GM23338 (cell line): ENCODE measurements at regions not wholly inside any gene's neighbourhood (a gene's known extent, or its start where the extent isn't known, plus 50 kb on each side); places are given as distances from the start of the nearest gene placed in this dataset.

ENCODE experiments used
- ATAC-seq: fragments of 200-7000 bp; cut with Tn5 transposase; 3 replicates; pipeline ENCODE4 v1.9.1; 2020
- DNase-seq: peaks from one replicate; pipeline ENCODE4 v3.0.0-alpha.2; 2015; ENCODE audit warnings: low spot score
- H2AFZ ChIP-seq: fragments of 200-600 bp; sonication (generic); 2 replicates; pipeline ENCODE4 v1.8.0; 2016; ENCODE audit warnings: antibody characterized with exemption, mild to moderate bottlenecking, moderate library complexity
- H3F3A ChIP-seq: fragments of 200-600 bp; sonication (generic); replicated peaks from 2 replicates; pipeline ENCODE4 v1.8.0; 2017; ENCODE audit warnings: antibody characterized with exemption, mixed run types, low read depth
- H3K27ac ChIP-seq: fragments of 200-600 bp; sonication (generic); 2 replicates; pipeline ENCODE4 v1.6.1; 2016; ENCODE audit warnings: low read depth
- H3K27me3 ChIP-seq: fragments of 200-600 bp; sonication (generic); 2 replicates; pipeline ENCODE4 v1.8.0; 2016; ENCODE audit warnings: mild to moderate bottlenecking, mixed run types, moderate library complexity; ENCODE audit not compliant: insufficient read depth
- H3K36me3 ChIP-seq: fragments of 200-600 bp; sonication (generic); 2 replicates; pipeline ENCODE4 v1.8.0; 2016; ENCODE audit warnings: mild to moderate bottlenecking; ENCODE audit not compliant: insufficient read depth
- H3K4me1 ChIP-seq: fragments of 200-600 bp; sonication (generic); 2 replicates; pipeline ENCODE4 v1.8.0; 2016; ENCODE audit warnings: mild to moderate bottlenecking, moderate library complexity; ENCODE audit not compliant: insufficient read depth
- H3K4me2 ChIP-seq: fragments of 200-600 bp; sonication (generic); 2 replicates; pipeline ENCODE4 v1.7.1; 2017; ENCODE audit warnings: mixed run types
- H3K4me3 ChIP-seq: fragments of 200-600 bp; sonication (generic); 2 replicates; pipeline ENCODE4 v1.6.1; 2016; ENCODE audit warnings: mixed run types
- H3K79me2 ChIP-seq: fragments of 200-600 bp; sonication (generic); replicated peaks from 2 replicates; pipeline ENCODE4 v1.8.0; 2017; ENCODE audit warnings: mild to moderate bottlenecking; ENCODE audit not compliant: insufficient read depth
- H3K9me2 ChIP-seq: fragments of 200-600 bp; sonication (generic); 2 replicates; pipeline ENCODE4 v1.8.0; 2017; ENCODE audit not compliant: insufficient read depth
- H4K20me1 ChIP-seq: fragments of 200-600 bp; sonication (generic); replicated peaks from 2 replicates; pipeline ENCODE4 v1.8.0; 2017; ENCODE audit warnings: mild to moderate bottlenecking; ENCODE audit not compliant: insufficient read depth
- H3K27ac Mint-ChIP-seq: 2 replicates; pipeline ENCODE4 v1.8.0; 2020; ENCODE audit warnings: inconsistent platforms, mild to moderate bottlenecking, moderate library complexity, mixed read lengths
- H3K27me3 Mint-ChIP-seq: 3 replicates; pipeline ENCODE4 v1.8.0; 2022; ENCODE audit warnings: low read depth, mild to moderate bottlenecking, moderate library complexity, mixed read lengths, inconsistent platforms; ENCODE audit not compliant: insufficient read depth, poor library complexity
- H3K36me3 Mint-ChIP-seq: 3 replicates; pipeline ENCODE4 v1.8.0; 2021; ENCODE audit warnings: low read depth, mild to moderate bottlenecking, inconsistent platforms, moderate library complexity, mixed read lengths
- H3K4me1 Mint-ChIP-seq: 3 replicates; pipeline ENCODE4 v1.8.0; 2020; ENCODE audit warnings: mild to moderate bottlenecking, inconsistent platforms, mixed read lengths
- H3K4me3 Mint-ChIP-seq: 3 replicates; pipeline ENCODE4 v1.8.0; 2021; ENCODE audit warnings: moderate library complexity, mild to moderate bottlenecking, inconsistent platforms, mixed read lengths
- H3K9me3 Mint-ChIP-seq: 3 replicates; pipeline ENCODE4 v1.8.0; 2020; ENCODE audit warnings: moderate library complexity, mild to moderate bottlenecking, inconsistent platforms, mixed read lengths
- CREB1 ChIP-seq: fragments of 250-450 bp; sonication (Bioruptor Pico); IDR thresholded peaks from 2 replicates; pipeline ENCODE4 v1.5.0; 2020; ENCODE audit warnings: low read depth, mild to moderate bottlenecking, moderate library complexity
- EZH2 ChIP-seq: fragments of 200-600 bp; sonication (generic); IDR thresholded peaks from one replicate; pipeline ENCODE4 v1.8.0; 2017; ENCODE audit warnings: antibody characterized with exemption, mild to moderate bottlenecking, low read depth; ENCODE audit not compliant: unreplicated experiment
- EZH2phosphoT487 ChIP-seq: fragments of 200-600 bp; sonication (generic); IDR thresholded peaks from one replicate; pipeline ENCODE4 v1.8.1; 2018; ENCODE audit warnings: antibody characterized with exemption; ENCODE audit not compliant: unreplicated experiment
- NANOG ChIP-seq: IDR thresholded peaks from 2 replicates; pipeline ENCODE4 v1.6.1; 2016; ENCODE audit warnings: antibody characterized with exemption, borderline replicate concordance
- POLR2AphosphoS5 ChIP-seq: IDR thresholded peaks from 2 replicates; pipeline ENCODE4 v1.6.1; 2016; ENCODE audit warnings: antibody characterized with exemption, low read depth
- STAT1 ChIP-seq: IDR thresholded peaks from one replicate; pipeline ENCODE4 v1.6.1; 2016; ENCODE audit warnings: antibody characterized with exemption; ENCODE audit not compliant: unreplicated experiment
- ZNF114 ChIP-seq: fragments of 250-450 bp; sonication (Bioruptor Pico); IDR thresholded peaks from 2 replicates; pipeline ENCODE4 v1.5.0; 2020; ENCODE audit warnings: mild to moderate bottlenecking, moderate library complexity
- ZNF331 ChIP-seq: fragments of 250-450 bp; sonication (Bioruptor Pico); IDR thresholded peaks from 2 replicates; pipeline ENCODE4 v1.5.0; 2020; ENCODE audit warnings: low read depth, mild to moderate bottlenecking, moderate library complexity
- TF ChIP-seq, protein P1 (sequence below), 2 experiments: fragments of 200-600 bp in 1 of 2; sonication (generic) in 1 of 2; conservative IDR thresholded peaks; 2 replicates each; pipeline versions ENCODE4 v1.5.1 to v1.6.1; 2016 to 2017; ENCODE audit warnings: antibody characterized with exemption in 2 of 2, low read depth in 2 of 2, mild to moderate bottlenecking in 2 of 2, moderate library complexity in 1 of 2
- TF ChIP-seq, protein P2 (sequence below): IDR thresholded peaks from one replicate; pipeline ENCODE4 v1.6.1; 2018; ENCODE audit warnings: antibody characterized with exemption; ENCODE audit not compliant: unreplicated experiment
- TF ChIP-seq, protein P3 (sequence below): fragments of 250-450 bp; sonication (Bioruptor Pico); IDR thresholded peaks from 2 replicates; pipeline ENCODE4 v1.5.0; 2020; ENCODE audit warnings: mild to moderate bottlenecking, moderate library complexity
- TF ChIP-seq, protein P4 (sequence below): IDR thresholded peaks from 2 replicates; pipeline ENCODE4 v1.6.1; 2016; ENCODE audit warnings: antibody characterized with exemption

DNA sequence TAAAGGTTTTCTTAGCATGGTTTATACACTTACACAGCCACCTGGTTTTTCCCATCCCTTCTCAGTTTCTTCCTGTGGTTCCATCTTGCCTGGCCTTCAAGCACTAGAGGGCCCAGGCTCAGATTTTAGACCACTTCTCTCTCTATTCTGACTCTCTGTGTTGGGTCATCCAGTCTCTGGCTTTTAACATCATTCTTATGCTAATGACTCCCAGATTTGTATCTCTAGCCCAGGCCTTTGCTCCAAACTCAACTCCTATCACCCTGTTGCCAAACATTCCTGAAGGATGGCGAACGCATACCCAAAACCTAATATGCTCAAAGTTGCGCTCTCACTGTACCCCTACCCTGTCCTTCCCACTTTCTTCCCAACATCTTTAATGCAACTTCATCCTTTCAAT is 135.1 kb downstream of the SPATA19 start:
- no peak for DNase-seq
- Histone ChIP-seq H3K27me3 (peaks cover 5% of the 10 kb centered on the region), H3K4me2 (no peak overlapping the region), H4K20me1 (no peaks in the 10 kb centered on the region), H3K79me2 (no peaks in the 10 kb centered on the region), H3K9me2 (peaks cover 15% of the 10 kb centered on the region), H3K4me1 (peaks cover 30% of the 10 kb centered on the region), H3F3A (no peaks in the 10 kb centered on the region), H2AFZ (no peak overlapping the region), H3K4me3 (no peak overlapping the region), H3K36me3 (no peaks in the 10 kb centered on the region), H3K27ac (no peak overlapping the region)
- H3K27me3 Mint-ChIP-seq, result peaks cover 15% of the 10 kb centered on the region
- H3K9me3 Mint-ChIP-seq, result no peaks in the 10 kb centered on the region
- no peaks in the 10 kb centered on the region for H3K36me3 Mint-ChIP-seq
- H3K27ac Mint-ChIP-seq, result no peak overlapping the region
- peaks cover 18% of the 10 kb centered on the region for H3K4me1 Mint-ChIP-seq
- ATAC-seq, result no peak
- TF ChIP-seq STAT1 (no peak), ZNF331 (CRISPR knock-in tag) (no peak), ZNF114 (CRISPR knock-in tag) (no peak), EZH2 (no peak), POLR2AphosphoS5 (no peak), CREB1 (CRISPR knock-in tag) (no peak), EZH2phosphoT487 (no peak), NANOG (no peak)
- TF ChIP-seq, protein P1, sequence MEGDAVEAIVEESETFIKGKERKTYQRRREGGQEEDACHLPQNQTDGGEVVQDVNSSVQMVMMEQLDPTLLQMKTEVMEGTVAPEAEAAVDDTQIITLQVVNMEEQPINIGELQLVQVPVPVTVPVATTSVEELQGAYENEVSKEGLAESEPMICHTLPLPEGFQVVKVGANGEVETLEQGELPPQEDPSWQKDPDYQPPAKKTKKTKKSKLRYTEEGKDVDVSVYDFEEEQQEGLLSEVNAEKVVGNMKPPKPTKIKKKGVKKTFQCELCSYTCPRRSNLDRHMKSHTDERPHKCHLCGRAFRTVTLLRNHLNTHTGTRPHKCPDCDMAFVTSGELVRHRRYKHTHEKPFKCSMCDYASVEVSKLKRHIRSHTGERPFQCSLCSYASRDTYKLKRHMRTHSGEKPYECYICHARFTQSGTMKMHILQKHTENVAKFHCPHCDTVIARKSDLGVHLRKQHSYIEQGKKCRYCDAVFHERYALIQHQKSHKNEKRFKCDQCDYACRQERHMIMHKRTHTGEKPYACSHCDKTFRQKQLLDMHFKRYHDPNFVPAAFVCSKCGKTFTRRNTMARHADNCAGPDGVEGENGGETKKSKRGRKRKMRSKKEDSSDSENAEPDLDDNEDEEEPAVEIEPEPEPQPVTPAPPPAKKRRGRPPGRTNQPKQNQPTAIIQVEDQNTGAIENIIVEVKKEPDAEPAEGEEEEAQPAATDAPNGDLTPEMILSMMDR (conservative IDR thresholded peaks at IDR 0.05; ENCODE audit: low read depth in 2 of 2), result no peak
- TF ChIP-seq, protein P2, sequence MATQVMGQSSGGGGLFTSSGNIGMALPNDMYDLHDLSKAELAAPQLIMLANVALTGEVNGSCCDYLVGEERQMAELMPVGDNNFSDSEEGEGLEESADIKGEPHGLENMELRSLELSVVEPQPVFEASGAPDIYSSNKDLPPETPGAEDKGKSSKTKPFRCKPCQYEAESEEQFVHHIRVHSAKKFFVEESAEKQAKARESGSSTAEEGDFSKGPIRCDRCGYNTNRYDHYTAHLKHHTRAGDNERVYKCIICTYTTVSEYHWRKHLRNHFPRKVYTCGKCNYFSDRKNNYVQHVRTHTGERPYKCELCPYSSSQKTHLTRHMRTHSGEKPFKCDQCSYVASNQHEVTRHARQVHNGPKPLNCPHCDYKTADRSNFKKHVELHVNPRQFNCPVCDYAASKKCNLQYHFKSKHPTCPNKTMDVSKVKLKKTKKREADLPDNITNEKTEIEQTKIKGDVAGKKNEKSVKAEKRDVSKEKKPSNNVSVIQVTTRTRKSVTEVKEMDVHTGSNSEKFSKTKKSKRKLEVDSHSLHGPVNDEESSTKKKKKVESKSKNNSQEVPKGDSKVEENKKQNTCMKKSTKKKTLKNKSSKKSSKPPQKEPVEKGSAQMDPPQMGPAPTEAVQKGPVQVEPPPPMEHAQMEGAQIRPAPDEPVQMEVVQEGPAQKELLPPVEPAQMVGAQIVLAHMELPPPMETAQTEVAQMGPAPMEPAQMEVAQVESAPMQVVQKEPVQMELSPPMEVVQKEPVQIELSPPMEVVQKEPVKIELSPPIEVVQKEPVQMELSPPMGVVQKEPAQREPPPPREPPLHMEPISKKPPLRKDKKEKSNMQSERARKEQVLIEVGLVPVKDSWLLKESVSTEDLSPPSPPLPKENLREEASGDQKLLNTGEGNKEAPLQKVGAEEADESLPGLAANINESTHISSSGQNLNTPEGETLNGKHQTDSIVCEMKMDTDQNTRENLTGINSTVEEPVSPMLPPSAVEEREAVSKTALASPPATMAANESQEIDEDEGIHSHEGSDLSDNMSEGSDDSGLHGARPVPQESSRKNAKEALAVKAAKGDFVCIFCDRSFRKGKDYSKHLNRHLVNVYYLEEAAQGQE, result no peak
- TF ChIP-seq, protein P3, sequence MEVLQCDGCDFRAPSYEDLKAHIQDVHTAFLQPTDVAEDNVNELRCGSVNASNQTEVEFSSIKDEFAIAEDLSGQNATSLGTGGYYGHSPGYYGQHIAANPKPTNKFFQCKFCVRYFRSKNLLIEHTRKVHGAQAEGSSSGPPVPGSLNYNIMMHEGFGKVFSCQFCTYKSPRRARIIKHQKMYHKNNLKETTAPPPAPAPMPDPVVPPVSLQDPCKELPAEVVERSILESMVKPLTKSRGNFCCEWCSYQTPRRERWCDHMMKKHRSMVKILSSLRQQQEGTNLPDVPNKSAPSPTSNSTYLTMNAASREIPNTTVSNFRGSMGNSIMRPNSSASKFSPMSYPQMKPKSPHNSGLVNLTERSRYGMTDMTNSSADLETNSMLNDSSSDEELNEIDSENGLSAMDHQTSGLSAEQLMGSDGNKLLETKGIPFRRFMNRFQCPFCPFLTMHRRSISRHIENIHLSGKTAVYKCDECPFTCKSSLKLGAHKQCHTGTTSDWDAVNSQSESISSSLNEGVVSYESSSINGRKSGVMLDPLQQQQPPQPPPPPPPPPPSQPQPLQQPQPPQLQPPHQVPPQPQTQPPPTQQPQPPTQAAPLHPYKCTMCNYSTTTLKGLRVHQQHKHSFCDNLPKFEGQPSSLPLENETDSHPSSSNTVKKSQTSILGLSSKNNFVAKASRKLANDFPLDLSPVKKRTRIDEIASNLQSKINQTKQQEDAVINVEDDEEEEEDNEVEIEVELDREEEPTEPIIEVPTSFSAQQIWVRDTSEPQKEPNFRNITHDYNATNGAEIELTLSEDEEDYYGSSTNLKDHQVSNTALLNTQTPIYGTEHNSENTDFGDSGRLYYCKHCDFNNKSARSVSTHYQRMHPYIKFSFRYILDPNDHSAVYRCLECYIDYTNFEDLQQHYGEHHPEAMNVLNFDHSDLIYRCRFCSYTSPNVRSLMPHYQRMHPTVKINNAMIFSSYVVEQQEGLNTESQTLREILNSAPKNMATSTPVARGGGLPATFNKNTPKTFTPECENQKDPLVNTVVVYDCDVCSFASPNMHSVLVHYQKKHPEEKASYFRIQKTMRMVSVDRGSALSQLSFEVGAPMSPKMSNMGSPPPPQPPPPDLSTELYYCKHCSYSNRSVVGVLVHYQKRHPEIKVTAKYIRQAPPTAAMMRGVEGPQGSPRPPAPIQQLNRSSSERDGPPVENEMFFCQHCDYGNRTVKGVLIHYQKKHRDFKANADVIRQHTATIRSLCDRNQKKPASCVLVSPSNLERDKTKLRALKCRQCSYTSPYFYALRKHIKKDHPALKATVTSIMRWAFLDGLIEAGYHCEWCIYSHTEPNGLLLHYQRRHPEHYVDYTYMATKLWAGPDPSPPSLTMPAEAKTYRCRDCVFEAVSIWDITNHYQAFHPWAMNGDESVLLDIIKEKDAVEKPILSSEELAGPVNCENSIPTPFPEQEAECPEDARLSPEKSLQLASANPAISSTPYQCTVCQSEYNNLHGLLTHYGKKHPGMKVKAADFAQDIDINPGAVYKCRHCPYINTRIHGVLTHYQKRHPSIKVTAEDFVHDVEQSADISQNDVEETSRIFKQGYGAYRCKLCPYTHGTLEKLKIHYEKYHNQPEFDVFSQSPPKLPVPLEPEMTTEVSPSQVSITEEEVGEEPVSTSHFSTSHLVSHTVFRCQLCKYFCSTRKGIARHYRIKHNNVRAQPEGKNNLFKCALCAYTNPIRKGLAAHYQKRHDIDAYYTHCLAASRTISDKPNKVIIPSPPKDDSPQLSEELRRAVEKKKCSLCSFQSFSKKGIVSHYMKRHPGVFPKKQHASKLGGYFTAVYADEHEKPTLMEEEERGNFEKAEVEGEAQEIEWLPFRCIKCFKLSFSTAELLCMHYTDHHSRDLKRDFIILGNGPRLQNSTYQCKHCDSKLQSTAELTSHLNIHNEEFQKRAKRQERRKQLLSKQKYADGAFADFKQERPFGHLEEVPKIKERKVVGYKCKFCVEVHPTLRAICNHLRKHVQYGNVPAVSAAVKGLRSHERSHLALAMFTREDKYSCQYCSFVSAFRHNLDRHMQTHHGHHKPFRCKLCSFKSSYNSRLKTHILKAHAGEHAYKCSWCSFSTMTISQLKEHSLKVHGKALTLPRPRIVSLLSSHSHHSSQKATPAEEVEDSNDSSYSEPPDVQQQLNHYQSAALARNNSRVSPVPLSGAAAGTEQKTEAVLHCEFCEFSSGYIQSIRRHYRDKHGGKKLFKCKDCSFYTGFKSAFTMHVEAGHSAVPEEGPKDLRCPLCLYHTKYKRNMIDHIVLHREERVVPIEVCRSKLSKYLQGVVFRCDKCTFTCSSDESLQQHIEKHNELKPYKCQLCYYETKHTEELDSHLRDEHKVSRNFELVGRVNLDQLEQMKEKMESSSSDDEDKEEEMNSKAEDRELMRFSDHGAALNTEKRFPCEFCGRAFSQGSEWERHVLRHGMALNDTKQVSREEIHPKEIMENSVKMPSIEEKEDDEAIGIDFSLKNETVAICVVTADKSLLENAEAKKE (CRISPR knock-in tag), result no peak
- TF ChIP-seq, protein P4, sequence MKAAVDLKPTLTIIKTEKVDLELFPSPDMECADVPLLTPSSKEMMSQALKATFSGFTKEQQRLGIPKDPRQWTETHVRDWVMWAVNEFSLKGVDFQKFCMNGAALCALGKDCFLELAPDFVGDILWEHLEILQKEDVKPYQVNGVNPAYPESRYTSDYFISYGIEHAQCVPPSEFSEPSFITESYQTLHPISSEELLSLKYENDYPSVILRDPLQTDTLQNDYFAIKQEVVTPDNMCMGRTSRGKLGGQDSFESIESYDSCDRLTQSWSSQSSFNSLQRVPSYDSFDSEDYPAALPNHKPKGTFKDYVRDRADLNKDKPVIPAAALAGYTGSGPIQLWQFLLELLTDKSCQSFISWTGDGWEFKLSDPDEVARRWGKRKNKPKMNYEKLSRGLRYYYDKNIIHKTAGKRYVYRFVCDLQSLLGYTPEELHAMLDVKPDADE, result no peak
- H3K4me3 Mint-ChIP-seq, result no peak overlapping the region
